Fibroblast of skin of right biceps (primary cell): ENCODE measurements at regions not wholly inside any gene's neighbourhood (a gene's known extent, or its start where the extent isn't known, plus 50 kb on each side); places are given as distances from the start of the nearest gene placed in this dataset.

ENCODE experiments used
- DNase-seq: peaks from one replicate; pipeline ENCODE4 v3.0.0-alpha.2; 2013

GRCh38 chr5:56508249-56508648 lies 275.1 kb upstream of the ANKRD55 start:
- DNase-seq = no peak

GRCh38 chr5:56507351-56507930 lies 274.3 kb upstream of the ANKRD55 start:
- no peak for DNase-seq

- peak; percentile 78 for DNase-seq
Measured at GRCh38 chr5:56506211-56506965, 273.3 kb upstream of the ANKRD55 start.

- no peak for DNase-seq
Measured at GRCh38 chr5:56503929-56504328, 270.8 kb upstream of the ANKRD55 start.

GRCh38 chr5:56501781-56502557 lies 268.8 kb upstream of the ANKRD55 start:
- DNase-seq = no peak

- no peak for DNase-seq
Measured at GRCh38 chr5:56499901-56500300, 266.8 kb upstream of the ANKRD55 start.

GRCh38 chr5:56499491-56499890 lies 266.4 kb upstream of the ANKRD55 start:
- DNase-seq = no peak

GRCh38 chr5:56498759-56499395 lies 265.7 kb upstream of the ANKRD55 start:
- no peak for DNase-seq

GRCh38 chr5:56496581-56497063 lies 263.5 kb upstream of the ANKRD55 start:
- no peak for DNase-seq

GRCh38 chr5:56494300-56494731 lies 261.2 kb upstream of the ANKRD55 start:
- DNase-seq = peak; percentile 80

- no peak for DNase-seq
Measured at GRCh38 chr5:56493766-56494165, 260.6 kb upstream of the ANKRD55 start.

GRCh38 chr5:56493308-56493707 lies 260.2 kb upstream of the ANKRD55 start:
- DNase-seq = no peak

- no peak for DNase-seq
Measured at GRCh38 chr5:56492812-56493211, 259.7 kb upstream of the ANKRD55 start.

- no peak for DNase-seq
Measured at GRCh38 chr5:56490971-56491468, 257.9 kb upstream of the ANKRD55 start.

- DNase-seq = no peak
Measured at GRCh38 chr5:56489272-56489671, 256.1 kb upstream of the ANKRD55 start.

GRCh38 chr5:56487528-56488115 lies 254.5 kb upstream of the ANKRD55 start:
- no peak for DNase-seq

GRCh38 chr5:56482363-56482762 lies 249.2 kb upstream of the ANKRD55 start:
- no peak for DNase-seq

- DNase-seq = peak; percentile 26
Measured at GRCh38 chr5:56481428-56482357, 248.6 kb upstream of the ANKRD55 start.

- DNase-seq = peak; percentile 50
Measured at GRCh38 chr5:56480705-56481427, 247.7 kb upstream of the ANKRD55 start.

- DNase-seq = no peak
Measured at GRCh38 chr5:56480078-56480704, 247.1 kb upstream of the ANKRD55 start.
